ENCODE measurements at regions not wholly inside any gene's neighbourhood (a gene's known extent, or its start where the extent isn't known, plus 50 kb on each side); places are given as distances from the start of the nearest gene placed in this dataset.

GRCh38 chr14:36465178-36465577 lies 54.9 kb downstream of the NKX2-1 start:
- no peak overlapping the region for H3K4me3 ChIP-seq (ENCODE audit: low read depth, low read length)
- no peak for DNase-seq (ENCODE audit: low read depth, low spot score)
- no peak for TF ChIP-seq CTCF (IDR thresholded peaks at IDR 0.05; ENCODE audit: low read depth, low read length)
- in situ Hi-C loops (cut with HindIII; ENCODE audit: low sequenced_read_pairs): no loop called here

GRCh38 chr14:36462890-36463289 lies 57.1 kb downstream of the NKX2-1 start:
- TF ChIP-seq CTCF (IDR thresholded peaks at IDR 0.05; ENCODE audit: low read depth, low read length): no peak
- DNase-seq (ENCODE audit: low read depth, low spot score): no peak
- H3K4me3 ChIP-seq (ENCODE audit: low read depth, low read length): no peak overlapping the region
- in situ Hi-C loops (cut with HindIII; ENCODE audit: low sequenced_read_pairs): no loop called here

DNA sequence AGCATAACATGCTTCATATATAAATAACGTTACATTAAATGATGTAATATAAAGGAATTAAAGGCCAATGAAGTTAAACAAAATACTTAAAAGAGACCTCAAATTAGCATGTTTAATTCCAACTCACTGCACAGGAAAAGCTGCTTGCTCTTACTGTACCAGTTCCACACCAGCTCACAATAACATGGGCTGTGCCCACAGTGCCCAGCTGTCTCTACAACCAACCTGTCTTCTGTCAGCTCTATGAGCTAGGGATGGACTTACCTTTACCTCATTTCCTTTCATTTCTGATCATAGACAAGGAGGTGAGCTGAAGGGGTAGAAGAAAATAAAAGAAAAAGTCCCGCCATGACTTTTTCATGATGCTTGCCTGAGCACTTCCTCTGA lies 64.8 kb downstream of the NKX2-1 start:
- in situ Hi-C loops (cut with HindIII; ENCODE audit: low sequenced_read_pairs): no loop called here
- no peak for TF ChIP-seq CTCF (IDR thresholded peaks at IDR 0.05; ENCODE audit: low read depth, low read length)
- no peak overlapping the region for H3K4me3 ChIP-seq (ENCODE audit: low read depth, low read length)
- DNase-seq (ENCODE audit: low read depth, low spot score): no peak

- in situ Hi-C loops (cut with HindIII; ENCODE audit: low sequenced_read_pairs): no loop called here
- TF ChIP-seq CTCF (IDR thresholded peaks at IDR 0.05; ENCODE audit: low read depth, low read length): no peak
- no peak overlapping the region for H3K4me3 ChIP-seq (ENCODE audit: low read depth, low read length)
- no peak for DNase-seq (ENCODE audit: low read depth, low spot score)
Observed at GRCh38 chr14:36454599-36455240, 65.3 kb downstream of the NKX2-1 start.

GRCh38 chr14:36452860-36453259 lies 67.2 kb downstream of the NKX2-1 start:
- in situ Hi-C loops (cut with HindIII; ENCODE audit: low sequenced_read_pairs): no loop called here
- no peak for TF ChIP-seq CTCF (IDR thresholded peaks at IDR 0.05; ENCODE audit: low read depth, low read length)
- no peak for DNase-seq (ENCODE audit: low read depth, low spot score)
- no peak overlapping the region for H3K4me3 ChIP-seq (ENCODE audit: low read depth, low read length)

- no peak for TF ChIP-seq CTCF (IDR thresholded peaks at IDR 0.05; ENCODE audit: low read depth, low read length)
- in situ Hi-C loops (cut with HindIII; ENCODE audit: low sequenced_read_pairs): no loop called here
- no peak for DNase-seq (ENCODE audit: low read depth, low spot score)
- H3K4me3 ChIP-seq (ENCODE audit: low read depth, low read length): no peak overlapping the region
Observed at GRCh38 chr14:36451310-36452065, 68.5 kb downstream of the NKX2-1 start.
